ENCODE measurements at regions not wholly inside any gene's neighbourhood (a gene's known extent, or its start where the extent isn't known, plus 50 kb on each side); places are given as distances from the start of the nearest gene placed in this dataset.

DNA sequence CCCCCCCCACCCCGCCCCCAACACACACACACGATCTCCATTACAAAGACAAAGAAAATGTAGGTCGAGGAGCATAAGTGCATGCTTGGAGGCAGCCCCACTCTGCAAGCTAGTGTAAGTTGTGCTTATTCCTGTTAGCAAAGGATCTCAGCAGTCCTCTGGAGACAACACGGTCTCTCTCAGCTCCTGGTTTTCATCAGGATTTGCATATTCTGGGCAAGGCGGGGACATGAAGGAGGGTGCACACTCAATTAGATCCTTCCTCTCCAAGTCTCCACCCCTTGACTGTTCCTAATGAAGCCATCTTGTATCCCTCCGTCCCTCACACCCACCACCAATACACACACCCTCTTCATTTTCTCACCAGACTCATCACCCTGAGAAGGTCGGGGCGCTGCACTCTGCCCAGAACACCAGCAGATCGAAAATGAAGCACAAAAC is 63.8 kb downstream of the MRPL46 start:
- no peak overlapping the region for H3K9ac ChIP-seq (ENCODE audit: low read depth in 1 of 2, low read length in 2 of 2)
- no peaks in the 10 kb centered on the region for H3K36me3 ChIP-seq (ENCODE audit: control insufficient read depth in 2 of 2, insufficient read depth in 2 of 2, low read length in 2 of 2)
- no peaks in the 10 kb centered on the region for H3K27me3 ChIP-seq (ENCODE audit: control insufficient read depth in 2 of 2, insufficient read depth in 2 of 2, low read length in 2 of 2)
- H3K4me3 ChIP-seq (ENCODE audit: low read length in 2 of 2), result no peak overlapping the region
- no peak overlapping the region for H3K27ac ChIP-seq (ENCODE audit: low read depth in 2 of 2, low read length in 2 of 2)
- H3K9me3 ChIP-seq (ENCODE audit: control insufficient read depth in 2 of 2, low read length in 2 of 2), result no peaks in the 10 kb centered on the region
- H3K4me1 ChIP-seq (ENCODE audit: control insufficient read depth in 2 of 2, insufficient read depth in 2 of 2, low read length in 2 of 2), result no peaks in the 10 kb centered on the region

DNA sequence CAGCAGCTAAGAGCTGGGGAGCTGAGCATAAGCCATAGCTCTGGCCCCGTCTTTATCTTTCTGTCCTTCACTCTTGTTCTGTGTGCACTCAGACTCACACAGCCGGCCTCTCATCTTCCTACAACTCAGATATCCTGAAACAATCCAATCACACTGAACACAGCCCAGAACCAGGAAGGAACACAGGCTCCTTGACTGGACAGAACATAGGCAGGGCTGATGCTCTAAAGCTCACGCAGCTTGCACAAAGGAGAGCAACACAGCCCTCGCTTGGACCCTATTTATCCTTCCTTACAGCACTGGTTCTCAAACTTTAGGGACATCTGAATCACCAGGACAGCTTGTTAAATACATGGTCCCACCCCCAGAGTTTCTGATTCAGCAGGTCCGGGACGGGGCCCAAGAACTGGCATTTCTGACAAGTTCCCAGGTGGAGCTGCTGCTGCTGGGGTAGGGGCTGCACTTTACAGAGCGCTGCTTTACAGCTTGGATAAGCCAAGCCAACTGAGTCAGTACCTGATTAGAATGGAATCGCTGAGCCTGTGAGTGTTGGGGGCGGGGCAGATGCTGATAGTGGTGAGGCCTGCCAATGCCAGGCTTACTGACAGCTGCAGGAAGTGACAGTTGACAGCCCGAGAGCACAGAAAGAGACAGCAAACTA is 65.1 kb downstream of the MRPL46 start:
- H3K9ac ChIP-seq (ENCODE audit: low read depth in 1 of 2, low read length in 2 of 2), result no peak overlapping the region

DNA sequence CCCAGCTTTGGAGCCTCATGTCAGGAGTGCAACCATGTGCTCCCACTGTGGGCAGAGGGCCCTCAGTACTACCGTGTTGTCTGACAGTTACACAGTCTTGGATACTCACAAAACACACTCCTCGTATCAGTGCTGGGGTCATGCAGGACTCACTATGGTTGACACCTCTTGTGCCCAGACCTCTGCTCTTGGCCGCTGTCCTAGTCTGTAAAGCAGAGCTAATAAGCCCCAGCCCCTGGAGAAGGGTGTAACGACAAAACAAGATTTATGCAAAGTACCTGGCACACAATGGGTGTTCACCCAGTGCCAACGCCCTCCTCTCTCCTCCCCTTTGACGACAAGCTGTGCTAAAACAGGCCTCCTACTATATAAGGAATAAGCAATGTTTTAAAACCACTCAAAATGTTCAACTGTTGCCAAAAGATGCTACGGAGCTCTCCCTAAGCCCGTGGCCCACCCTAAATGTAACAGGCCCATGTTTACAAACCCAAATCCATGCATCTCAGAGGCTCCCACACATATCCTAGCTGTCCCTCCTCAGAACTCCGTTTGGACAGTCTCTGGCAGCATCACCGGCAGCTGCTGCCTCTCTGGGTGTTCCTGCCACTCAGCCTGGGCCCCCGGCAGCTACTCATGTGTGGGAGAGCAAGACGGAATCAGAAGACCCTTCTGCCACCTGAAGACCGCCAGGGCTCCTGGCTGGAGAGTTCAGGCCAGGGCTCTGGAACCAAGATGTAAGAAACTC is 65.8 kb downstream of the MRPL46 start:
- no peaks in the 10 kb centered on the region for H3K9me3 ChIP-seq (ENCODE audit: control insufficient read depth in 2 of 2, low read length in 2 of 2)
- no peaks in the 10 kb centered on the region for H3K27me3 ChIP-seq (ENCODE audit: control insufficient read depth in 2 of 2, insufficient read depth in 2 of 2, low read length in 2 of 2)
- H3K36me3 ChIP-seq (ENCODE audit: control insufficient read depth in 2 of 2, insufficient read depth in 2 of 2, low read length in 2 of 2), result no peaks in the 10 kb centered on the region
- H3K9ac ChIP-seq (ENCODE audit: low read depth in 1 of 2, low read length in 2 of 2), result no peak overlapping the region
- peak overlapping the region; percentile 61 to 63 for H3K27ac ChIP-seq (ENCODE audit: low read depth in 2 of 2, low read length in 2 of 2)
- no peak overlapping the region for H3K4me3 ChIP-seq (ENCODE audit: low read length in 2 of 2)
- H3K4me1 ChIP-seq (ENCODE audit: control insufficient read depth in 2 of 2, insufficient read depth in 2 of 2, low read length in 2 of 2), result no peaks in the 10 kb centered on the region

More for the DNA sequence above, 65.1 kb downstream of the MRPL46 start:
- no peak overlapping the region for H3K4me3 ChIP-seq (ENCODE audit: low read length in 2 of 2)
- H3K27ac ChIP-seq (ENCODE audit: low read depth in 2 of 2, low read length in 2 of 2), result peak overlapping the region; percentile 61 to 63
- H3K27me3 ChIP-seq (ENCODE audit: control insufficient read depth in 2 of 2, insufficient read depth in 2 of 2, low read length in 2 of 2), result no peaks in the 10 kb centered on the region
- H3K9me3 ChIP-seq (ENCODE audit: control insufficient read depth in 2 of 2, low read length in 2 of 2), result no peaks in the 10 kb centered on the region
- H3K4me1 ChIP-seq (ENCODE audit: control insufficient read depth in 2 of 2, insufficient read depth in 2 of 2, low read length in 2 of 2), result no peaks in the 10 kb centered on the region
- no peaks in the 10 kb centered on the region for H3K36me3 ChIP-seq (ENCODE audit: control insufficient read depth in 2 of 2, insufficient read depth in 2 of 2, low read length in 2 of 2)

DNA sequence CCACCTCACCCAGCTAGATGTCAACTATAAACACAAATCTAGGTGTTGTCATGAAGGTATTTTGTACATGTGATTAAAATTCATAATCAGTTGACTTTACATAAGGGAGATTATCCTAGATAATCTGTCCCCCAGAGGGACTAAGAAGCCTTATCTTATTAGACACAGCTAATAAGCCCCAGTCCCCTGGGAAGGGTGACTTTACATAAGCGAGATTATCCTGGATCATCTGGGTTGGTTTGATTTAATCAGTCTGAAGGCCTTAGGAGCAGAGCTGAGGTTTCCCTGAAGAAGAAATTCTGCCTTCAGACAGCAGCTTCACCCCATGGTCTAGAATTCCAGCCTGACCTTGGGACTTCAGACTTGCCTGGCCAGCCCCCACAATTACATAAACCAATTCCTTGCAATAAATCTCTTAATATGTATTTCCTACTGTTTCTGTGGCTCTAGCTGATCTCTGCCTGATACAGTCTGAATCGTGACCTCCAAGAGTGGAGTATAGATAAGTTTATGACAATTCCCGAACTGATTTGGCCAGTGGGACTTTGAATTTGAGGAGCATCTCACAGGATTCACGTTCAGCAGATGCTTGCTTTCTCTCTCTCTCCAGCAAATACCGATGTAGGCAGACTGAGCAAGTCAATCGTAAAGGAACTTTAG is 66.5 kb downstream of the MRPL46 start:
- no peaks in the 10 kb centered on the region for H3K27me3 ChIP-seq (ENCODE audit: control insufficient read depth in 2 of 2, insufficient read depth in 2 of 2, low read length in 2 of 2)
- H3K4me3 ChIP-seq (ENCODE audit: low read length in 2 of 2), result no peak overlapping the region
- peaks cover 0 to 3% of the 10 kb centered on the region in 2 donors for H3K4me1 ChIP-seq (ENCODE audit: control insufficient read depth in 2 of 2, insufficient read depth in 2 of 2, low read length in 2 of 2)
- H3K27ac ChIP-seq (ENCODE audit: low read depth in 2 of 2, low read length in 2 of 2), result peak overlapping the region; percentile 61 to 63
- no peak overlapping the region for H3K9ac ChIP-seq (ENCODE audit: low read depth in 1 of 2, low read length in 2 of 2)
- no peaks in the 10 kb centered on the region for H3K9me3 ChIP-seq (ENCODE audit: control insufficient read depth in 2 of 2, low read length in 2 of 2)
- no peaks in the 10 kb centered on the region for H3K36me3 ChIP-seq (ENCODE audit: control insufficient read depth in 2 of 2, insufficient read depth in 2 of 2, low read length in 2 of 2)

DNA sequence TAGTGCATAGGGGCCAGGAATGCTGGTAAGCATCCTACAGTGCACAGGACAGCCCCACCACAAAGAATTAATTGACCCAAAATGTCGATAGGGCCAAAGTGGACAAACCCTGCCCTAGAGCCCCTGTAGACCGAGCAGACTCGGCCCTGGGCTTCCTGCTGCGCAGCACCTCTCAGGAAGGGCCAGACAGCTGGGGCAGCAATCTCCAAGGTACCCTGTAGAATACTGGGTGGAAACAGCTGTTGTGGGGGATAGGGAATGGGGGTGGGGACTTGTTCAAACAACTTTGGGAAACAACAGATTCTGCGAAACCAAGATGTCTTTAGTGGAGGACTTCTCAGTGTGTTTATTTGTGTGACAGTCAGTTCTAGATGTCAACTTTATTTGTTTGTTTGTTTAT is 67.1 kb downstream of the MRPL46 start:
- H3K9ac ChIP-seq (ENCODE audit: low read depth in 1 of 2, low read length in 2 of 2), result no peak overlapping the region
- H3K27me3 ChIP-seq (ENCODE audit: control insufficient read depth in 2 of 2, insufficient read depth in 2 of 2, low read length in 2 of 2), result no peaks in the 10 kb centered on the region
- peaks cover 0 to 5% of the 10 kb centered on the region in 2 donors for H3K4me1 ChIP-seq (ENCODE audit: control insufficient read depth in 2 of 2, insufficient read depth in 2 of 2, low read length in 2 of 2)
- H3K9me3 ChIP-seq (ENCODE audit: control insufficient read depth in 2 of 2, low read length in 2 of 2), result no peaks in the 10 kb centered on the region
- H3K27ac ChIP-seq (ENCODE audit: low read depth in 2 of 2, low read length in 2 of 2), result no peak overlapping the region
- no peak overlapping the region for H3K4me3 ChIP-seq (ENCODE audit: low read length in 2 of 2)
- H3K36me3 ChIP-seq (ENCODE audit: control insufficient read depth in 2 of 2, insufficient read depth in 2 of 2, low read length in 2 of 2), result no peaks in the 10 kb centered on the region

DNA sequence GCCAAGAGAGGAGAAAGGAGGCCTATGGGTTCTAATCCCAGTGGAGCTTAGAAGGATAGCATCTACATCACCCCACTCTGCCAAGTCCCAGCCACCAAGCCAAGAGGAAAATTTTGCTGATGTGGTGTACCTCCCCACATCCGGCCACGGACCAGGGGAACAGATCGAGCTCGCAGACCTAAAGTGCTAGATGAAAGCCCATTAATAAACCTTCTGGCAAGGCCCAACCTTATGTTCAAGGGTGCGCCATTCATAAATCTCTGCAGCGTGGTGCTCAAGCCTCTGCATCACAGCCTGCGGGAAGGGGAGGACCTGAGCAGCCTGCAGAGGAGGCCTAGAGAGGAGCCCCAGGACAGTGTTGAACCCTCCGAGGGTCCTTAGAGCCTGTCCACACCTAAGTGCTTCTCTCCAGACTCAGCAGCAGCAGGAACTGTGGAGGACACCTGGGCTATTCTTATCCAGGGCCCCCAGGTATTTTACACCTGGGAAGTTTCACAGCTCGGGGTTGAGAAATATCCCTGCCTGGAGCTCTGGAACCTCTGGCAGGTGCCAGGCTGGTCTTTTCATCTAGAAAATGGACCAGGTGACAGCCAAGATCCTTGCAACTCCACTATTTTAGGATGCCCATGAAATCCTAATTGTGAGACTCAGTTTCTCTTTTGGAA is 68.0 kb downstream of the MRPL46 start:
- Histone ChIP-seq H3K27me3 (ENCODE audit: control insufficient read depth in 2 of 2, insufficient read depth in 2 of 2, low read length in 2 of 2) (no peaks in the 10 kb centered on the region), H3K27ac (ENCODE audit: low read depth in 2 of 2, low read length in 2 of 2) (no peak overlapping the region), H3K4me1 (ENCODE audit: control insufficient read depth in 2 of 2, insufficient read depth in 2 of 2, low read length in 2 of 2) (peaks cover 0 to 5% of the 10 kb centered on the region in 2 donors), H3K9ac (ENCODE audit: low read depth in 1 of 2, low read length in 2 of 2) (no peak overlapping the region), H3K4me3 (ENCODE audit: low read length in 2 of 2) (no peak overlapping the region), H3K9me3 (ENCODE audit: control insufficient read depth in 2 of 2, low read length in 2 of 2) (no peaks in the 10 kb centered on the region), H3K36me3 (ENCODE audit: control insufficient read depth in 2 of 2, insufficient read depth in 2 of 2, low read length in 2 of 2) (no peaks in the 10 kb centered on the region)

DNA sequence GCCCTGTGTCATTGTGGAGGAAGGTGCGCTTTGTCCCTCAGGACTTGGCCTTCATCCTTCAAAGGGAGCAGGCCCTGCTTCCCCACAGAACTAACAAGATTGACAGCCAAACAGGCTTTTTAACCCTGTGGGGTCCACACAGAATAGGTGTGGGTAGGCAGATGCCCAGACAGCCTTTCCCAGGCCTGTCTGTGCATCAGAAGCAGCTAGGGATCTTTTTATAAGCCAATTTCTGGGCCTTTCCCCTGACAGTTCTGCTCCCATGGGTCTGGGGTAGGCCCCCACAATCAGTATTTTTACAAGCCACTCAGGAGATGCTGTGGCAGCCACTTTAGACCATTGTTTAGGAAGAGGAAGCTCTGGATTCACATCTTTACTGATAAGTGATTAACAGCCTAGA is 69.2 kb downstream of the MRPL46 start:
- Histone ChIP-seq H3K4me1 (ENCODE audit: control insufficient read depth in 2 of 2, insufficient read depth in 2 of 2, low read length in 2 of 2) (peaks cover 0 to 5% of the 10 kb centered on the region in 2 donors), H3K27ac (ENCODE audit: low read depth in 2 of 2, low read length in 2 of 2) (no peak overlapping the region), H3K4me3 (ENCODE audit: low read length in 2 of 2) (no peak overlapping the region)

DNA sequence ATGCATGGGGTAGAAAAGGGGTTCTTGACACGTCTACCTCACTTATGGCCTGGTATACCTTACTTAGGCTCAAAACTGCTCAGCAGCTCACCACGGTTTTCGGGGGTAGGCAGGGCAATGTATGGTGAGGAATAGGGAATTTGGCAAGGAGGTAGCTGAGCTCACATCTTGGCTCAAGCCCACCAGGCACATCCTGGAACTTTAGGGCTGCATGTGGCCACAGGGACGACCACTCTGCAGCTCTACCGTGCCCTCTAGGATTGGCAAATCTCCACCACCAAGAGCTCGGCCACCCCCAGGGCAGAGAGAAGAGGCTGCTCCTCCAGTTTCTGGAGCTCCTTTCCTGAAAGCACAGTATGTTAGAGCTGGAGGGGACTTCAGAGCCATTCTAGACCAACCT is 69.7 kb downstream of the MRPL46 start:
- Histone ChIP-seq H3K27ac (ENCODE audit: low read depth in 2 of 2, low read length in 2 of 2) (no peak overlapping the region), H3K4me1 (ENCODE audit: control insufficient read depth in 2 of 2, insufficient read depth in 2 of 2, low read length in 2 of 2) (peaks cover 0 to 5% of the 10 kb centered on the region in 2 donors), H3K4me3 (ENCODE audit: low read length in 2 of 2) (no peak overlapping the region), H3K9ac (ENCODE audit: low read depth in 1 of 2, low read length in 2 of 2) (no peak overlapping the region), H3K27me3 (ENCODE audit: control insufficient read depth in 2 of 2, insufficient read depth in 2 of 2, low read length in 2 of 2) (no peaks in the 10 kb centered on the region), H3K36me3 (ENCODE audit: control insufficient read depth in 2 of 2, insufficient read depth in 2 of 2, low read length in 2 of 2) (no peaks in the 10 kb centered on the region), H3K9me3 (ENCODE audit: control insufficient read depth in 2 of 2, low read length in 2 of 2) (no peaks in the 10 kb centered on the region)

More for the DNA sequence above, 69.2 kb downstream of the MRPL46 start:
- no peak overlapping the region for H3K9ac ChIP-seq (ENCODE audit: low read depth in 1 of 2, low read length in 2 of 2)
- H3K27me3 ChIP-seq (ENCODE audit: control insufficient read depth in 2 of 2, insufficient read depth in 2 of 2, low read length in 2 of 2), result no peaks in the 10 kb centered on the region
- H3K9me3 ChIP-seq (ENCODE audit: control insufficient read depth in 2 of 2, low read length in 2 of 2), result no peaks in the 10 kb centered on the region
- no peaks in the 10 kb centered on the region for H3K36me3 ChIP-seq (ENCODE audit: control insufficient read depth in 2 of 2, insufficient read depth in 2 of 2, low read length in 2 of 2)

DNA sequence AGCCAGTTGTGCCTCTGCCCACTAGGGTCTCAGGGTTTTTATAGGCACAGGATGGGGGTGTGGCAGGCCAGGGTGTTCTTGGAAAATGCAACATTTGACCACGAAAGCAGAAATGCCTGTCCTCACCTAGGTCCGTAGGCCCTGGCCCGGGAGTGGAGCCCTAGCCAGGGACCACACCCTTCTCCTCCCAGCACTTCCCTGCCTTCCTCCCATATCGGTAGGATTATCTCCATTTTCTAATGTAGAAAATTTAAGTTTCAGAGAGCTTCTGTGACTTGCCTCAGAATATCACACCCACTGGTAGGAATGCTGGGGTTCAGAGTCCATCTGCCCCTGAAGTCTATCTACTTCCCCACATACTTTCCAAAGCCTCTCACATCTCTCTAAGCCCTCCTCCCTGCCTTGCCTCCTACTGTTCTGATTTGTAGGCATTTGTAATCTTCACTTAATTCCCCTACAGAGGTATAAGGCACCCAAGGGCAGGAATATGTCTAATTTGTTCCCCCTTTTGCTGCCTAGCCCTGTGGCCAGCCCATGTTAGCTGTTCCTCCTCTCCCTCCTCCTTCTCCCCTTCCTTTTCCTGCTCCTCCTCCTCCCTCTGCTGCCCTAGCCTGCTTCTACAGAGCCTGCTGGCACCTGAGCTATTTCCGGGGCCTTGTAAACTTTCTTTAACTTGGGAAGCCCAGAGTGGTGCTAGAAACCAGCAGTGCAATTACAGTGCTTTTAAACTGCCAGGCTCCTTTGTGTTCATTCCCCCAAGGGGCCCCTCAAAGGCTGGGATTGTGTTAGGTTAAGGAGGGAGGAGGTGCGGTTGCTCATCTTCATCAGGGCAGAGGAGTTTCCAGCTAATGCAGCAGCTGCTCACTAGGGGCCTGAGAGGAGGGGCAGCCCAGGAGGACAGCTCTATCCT is 71.1 kb downstream of the MRPL46 start:
- no peak overlapping the region for H3K9ac ChIP-seq (ENCODE audit: low read depth in 1 of 2, low read length in 2 of 2)

More for the DNA sequence above, 71.1 kb downstream of the MRPL46 start:
- Histone ChIP-seq H3K27me3 (ENCODE audit: control insufficient read depth in 2 of 2, insufficient read depth in 2 of 2, low read length in 2 of 2) (no peaks in the 10 kb centered on the region), H3K36me3 (ENCODE audit: control insufficient read depth in 2 of 2, insufficient read depth in 2 of 2, low read length in 2 of 2) (no peaks in the 10 kb centered on the region), H3K27ac (ENCODE audit: low read depth in 2 of 2, low read length in 2 of 2) (peak overlapping the region in 1 of 2 donors; percentile 65), H3K4me1 (ENCODE audit: control insufficient read depth in 2 of 2, insufficient read depth in 2 of 2, low read length in 2 of 2) (peaks cover 0 to 5% of the 10 kb centered on the region in 2 donors), H3K4me3 (ENCODE audit: low read length in 2 of 2) (no peak overlapping the region), H3K9me3 (ENCODE audit: control insufficient read depth in 2 of 2, low read length in 2 of 2) (no peaks in the 10 kb centered on the region)

Measured in mucosa of rectum (tissue), 2 donors.